GM21723 (cell line): ENCODE measurements at regions not wholly inside any gene's neighbourhood (a gene's known extent, or its start where the extent isn't known, plus 50 kb on each side); places are given as distances from the start of the nearest gene placed in this dataset.
"Not testable (repeated sequence)": the region's sequence is repeated elsewhere in the genome, so short reads cannot be mapped to it uniquely, and the experiment has no call there.

Source experiments
- ATAC-seq: cut with Tn5 transposase; IDR thresholded peaks from one replicate; pipeline ENCODE4 v1.9.1; 2021; ENCODE audit warnings: mild to moderate bottlenecking, moderate library complexity; ENCODE audit not compliant: unreplicated experiment

GRCh38 chr3:86887876-86888275 lies 103.1 kb downstream of the VGLL3 start:
- ATAC-seq, result no peak

- ATAC-seq, result no peak
Observed at GRCh38 chr3:86880066-86880465, 110.9 kb downstream of the VGLL3 start.

- ATAC-seq, result not testable (repeated sequence)
Observed at GRCh38 chr3:86876504-86877181, 114.3 kb downstream of the VGLL3 start.

DNA sequence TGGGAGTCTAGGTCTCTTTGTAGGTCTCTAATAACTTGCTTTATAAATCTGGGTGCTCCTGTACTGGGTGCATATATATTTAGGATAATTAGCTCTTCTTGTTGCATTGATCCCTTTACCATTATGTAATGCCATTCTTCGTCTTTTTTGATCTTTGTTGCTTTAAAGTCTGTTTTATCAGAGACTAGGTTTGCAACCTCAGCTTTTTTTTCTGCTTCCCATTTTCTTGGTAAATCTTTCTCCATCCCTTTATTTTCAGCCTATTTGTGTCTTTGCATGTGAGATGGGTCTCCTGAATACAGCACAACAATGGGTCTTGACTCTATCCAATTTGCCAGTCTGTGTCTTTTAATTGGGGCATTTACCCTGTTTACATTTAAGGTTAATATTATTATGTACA lies 116.2 kb downstream of the VGLL3 start:
- not testable (repeated sequence) for ATAC-seq

GRCh38 chr3:86869566-86869965 lies 121.4 kb downstream of the VGLL3 start:
- ATAC-seq, result no peak

GRCh38 chr3:86867982-86868381 lies 123.0 kb downstream of the VGLL3 start:
- no peak for ATAC-seq

DNA sequence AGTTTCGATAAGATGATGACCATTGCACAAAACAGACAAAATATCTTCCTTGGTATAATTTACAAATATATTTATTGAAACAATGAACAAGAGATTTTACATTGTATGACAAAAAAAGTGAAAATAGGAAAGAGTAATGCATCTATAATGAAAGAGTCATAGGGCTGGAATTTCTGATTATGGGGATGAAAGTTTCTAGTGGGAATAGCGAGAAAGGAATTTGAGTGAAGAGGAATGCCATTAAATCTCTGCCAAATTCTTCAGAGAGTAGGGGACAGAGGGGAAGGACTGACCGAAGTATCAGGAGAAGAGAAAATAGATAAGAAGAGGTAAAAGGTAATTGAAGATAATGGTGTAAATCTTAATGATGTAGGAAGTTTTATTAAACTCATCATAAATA lies 125.4 kb downstream of the VGLL3 start:
- no peak for ATAC-seq

DNA sequence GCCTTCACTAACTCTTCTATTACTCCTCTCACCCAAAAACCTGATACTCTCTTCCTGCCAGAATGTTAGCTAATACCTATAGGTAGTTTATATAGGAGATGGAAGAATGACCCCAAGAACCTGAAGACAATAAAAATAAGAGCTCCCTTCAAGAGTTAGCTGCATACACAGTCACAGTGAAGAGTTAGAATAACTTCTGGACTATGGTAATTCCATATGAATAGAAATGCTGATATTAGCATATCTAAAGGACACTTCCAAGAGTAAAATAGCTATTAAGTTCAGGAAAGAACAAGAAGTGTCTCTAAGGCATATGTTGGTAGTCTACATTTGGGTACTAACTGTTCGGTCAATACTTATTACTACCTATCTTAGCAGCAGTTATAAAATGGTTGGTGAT lies 134.2 kb downstream of the VGLL3 start:
- ATAC-seq, result no peak

GRCh38 chr3:86849991-86850390 lies 141.0 kb downstream of the VGLL3 start:
- no peak for ATAC-seq

DNA sequence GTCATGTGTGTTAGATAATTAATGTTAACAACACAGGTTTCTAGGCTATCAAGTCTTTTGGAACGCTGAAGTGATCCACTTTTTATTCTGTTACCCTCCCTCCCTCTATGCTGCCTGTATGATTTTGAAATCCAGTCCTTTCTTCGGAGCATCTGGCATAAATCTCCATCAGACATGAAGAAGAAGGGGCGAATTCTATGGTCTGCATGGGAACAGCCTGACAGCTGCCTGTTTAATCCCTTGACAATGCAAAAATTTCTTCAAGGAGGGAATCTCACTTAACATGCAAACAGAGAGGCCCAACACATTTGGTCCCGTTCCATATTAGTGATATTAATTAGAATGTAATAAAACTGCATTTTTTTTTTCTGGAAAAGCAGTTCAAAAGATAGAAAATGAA lies 145.2 kb downstream of the VGLL3 start:
- no peak for ATAC-seq

GRCh38 chr3:86838927-86839326 lies 152.0 kb downstream of the VGLL3 start:
- ATAC-seq, result no peak

DNA sequence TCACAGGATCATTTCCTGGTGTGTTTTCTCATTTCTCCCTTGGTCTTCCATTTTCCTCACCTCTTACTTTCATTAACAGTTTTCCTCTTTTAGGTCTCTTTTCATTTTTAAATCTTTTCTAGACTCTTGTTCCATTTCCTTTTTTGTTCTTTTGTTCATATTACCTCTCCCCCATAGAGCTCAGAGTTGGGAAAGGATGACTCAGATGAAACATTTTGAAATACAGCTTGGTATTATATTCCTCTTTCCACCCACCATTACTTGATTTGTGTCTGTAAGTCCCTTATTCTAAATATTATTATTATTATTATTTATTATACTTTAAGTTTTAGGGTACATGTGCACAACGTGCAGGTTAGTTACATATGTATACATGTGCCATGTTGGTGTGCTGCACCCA lies 153.1 kb downstream of the VGLL3 start:
- ATAC-seq, result no peak

DNA sequence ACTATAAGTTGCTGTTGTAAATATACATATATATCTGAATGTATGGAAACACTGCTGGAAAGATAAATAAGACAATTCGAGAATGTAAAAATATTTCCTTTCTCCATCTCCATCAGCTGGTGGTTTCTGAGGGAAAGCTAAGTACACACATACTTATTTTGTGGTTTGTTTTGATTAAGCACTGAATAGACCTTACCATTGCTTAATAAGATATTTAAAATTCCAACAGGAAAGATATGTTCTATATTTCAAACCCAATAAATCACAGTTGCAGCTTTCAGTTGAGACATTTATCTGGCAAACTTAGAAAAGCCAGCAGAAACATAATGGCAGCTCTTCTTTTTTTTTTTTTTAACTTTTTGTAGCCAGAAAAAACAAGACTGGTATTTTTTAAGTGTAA lies 160.4 kb downstream of the VGLL3 start:
- ATAC-seq, result no peak

DNA sequence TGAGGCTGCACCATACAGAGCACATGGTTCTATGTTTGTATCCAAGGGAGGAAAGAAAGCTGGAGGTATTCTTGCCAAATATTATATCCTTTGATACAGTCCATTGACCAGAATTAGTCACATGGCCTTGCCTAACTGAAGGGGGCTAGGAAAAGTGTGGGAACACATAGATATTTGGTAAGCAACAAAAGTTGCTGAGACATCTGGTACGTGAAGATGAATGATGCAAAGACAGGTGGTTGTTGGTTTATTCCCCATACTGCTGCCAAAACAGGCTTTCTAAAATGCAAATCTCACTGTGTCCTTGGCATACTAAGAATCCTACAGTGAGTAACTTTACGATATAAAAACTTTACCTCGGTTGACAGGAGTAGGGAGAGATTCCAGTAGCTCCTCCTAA lies 162.2 kb downstream of the VGLL3 start:
- no peak for ATAC-seq

DNA sequence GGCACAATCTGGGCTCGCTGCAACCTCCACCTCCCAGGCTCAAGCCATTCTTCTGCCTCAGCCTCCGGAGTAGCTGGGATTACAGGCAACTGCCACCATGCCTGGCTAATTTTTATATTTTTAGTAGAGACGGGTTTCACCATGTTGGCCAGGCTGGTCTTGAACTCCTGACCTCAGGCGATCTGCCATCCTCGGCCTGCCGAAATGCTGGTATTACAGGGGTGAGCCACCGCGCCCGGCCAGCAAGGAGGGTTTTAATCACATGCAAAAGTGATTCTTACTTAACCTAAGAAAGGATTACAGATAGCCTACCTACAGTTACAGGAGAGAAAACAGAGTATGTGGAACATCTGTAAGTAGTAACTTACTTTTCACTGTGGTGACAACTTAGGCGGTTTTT lies 163.4 kb downstream of the VGLL3 start:
- ATAC-seq, result not testable (repeated sequence)

DNA sequence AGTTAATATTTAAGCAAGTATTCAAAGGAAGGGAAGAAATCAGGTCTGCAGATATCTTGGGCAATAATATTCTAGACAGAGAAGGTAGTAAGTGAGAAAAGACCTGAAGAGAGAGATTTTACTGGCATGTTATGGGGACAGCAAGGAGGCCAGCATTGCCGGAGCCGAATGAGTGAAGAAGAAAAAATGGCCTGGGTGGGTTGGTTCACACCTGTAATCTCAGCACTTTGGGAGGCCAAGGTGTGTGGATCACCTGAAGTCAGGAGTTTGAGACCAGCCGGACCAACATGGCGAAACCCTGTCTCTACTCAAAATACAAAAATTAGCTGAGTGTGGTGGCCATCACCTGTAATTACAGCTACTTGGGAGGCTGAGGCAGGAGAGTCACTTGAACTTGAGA lies 164.7 kb downstream of the VGLL3 start:
- ATAC-seq, result no peak

GRCh38 chr3:86815880-86816279 lies 175.1 kb downstream of the VGLL3 start:
- ATAC-seq, result no peak

DNA sequence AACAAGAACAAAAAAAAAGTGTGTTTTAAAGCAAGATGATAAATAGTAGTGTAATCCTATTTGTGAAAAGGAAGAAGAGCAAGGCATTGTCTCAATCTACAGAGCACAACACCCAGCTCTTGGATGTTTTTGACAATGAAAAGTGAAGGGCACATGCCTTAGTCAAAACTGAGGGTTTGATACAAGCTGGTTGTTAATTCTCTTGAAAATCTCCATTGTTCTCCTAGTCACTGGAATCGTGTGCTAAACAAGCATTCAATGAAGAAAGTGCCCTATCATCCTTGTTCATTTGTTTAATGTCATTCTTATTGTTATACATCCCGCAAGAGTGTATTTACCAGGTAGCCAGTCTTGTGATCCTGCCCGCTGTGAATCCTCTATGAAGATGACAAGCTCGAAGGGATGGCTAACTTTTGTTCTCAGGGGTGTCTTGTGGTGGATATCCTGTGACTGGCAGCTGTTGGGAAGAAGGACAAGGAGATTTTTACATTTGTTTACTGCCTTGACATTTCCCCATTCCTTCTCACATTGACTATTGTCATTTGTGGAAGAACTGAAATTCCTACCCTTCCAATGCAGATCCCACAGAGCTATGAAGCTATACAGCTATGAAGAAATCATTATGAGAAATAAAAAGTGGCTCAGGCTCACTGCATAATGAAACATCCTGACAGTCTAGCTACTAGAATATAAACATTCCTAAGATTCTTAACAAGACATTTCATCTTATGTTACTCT lies 175.9 kb downstream of the VGLL3 start:
- no peak for ATAC-seq

GRCh38 chr3:86814321-86814720 lies 176.6 kb downstream of the VGLL3 start:
- no peak for ATAC-seq

- no peak for ATAC-seq
Observed at GRCh38 chr3:86801921-86802320, 189.0 kb downstream of the VGLL3 start.

GRCh38 chr3:86801066-86801465 lies 189.9 kb downstream of the VGLL3 start:
- ATAC-seq, result no peak

DNA sequence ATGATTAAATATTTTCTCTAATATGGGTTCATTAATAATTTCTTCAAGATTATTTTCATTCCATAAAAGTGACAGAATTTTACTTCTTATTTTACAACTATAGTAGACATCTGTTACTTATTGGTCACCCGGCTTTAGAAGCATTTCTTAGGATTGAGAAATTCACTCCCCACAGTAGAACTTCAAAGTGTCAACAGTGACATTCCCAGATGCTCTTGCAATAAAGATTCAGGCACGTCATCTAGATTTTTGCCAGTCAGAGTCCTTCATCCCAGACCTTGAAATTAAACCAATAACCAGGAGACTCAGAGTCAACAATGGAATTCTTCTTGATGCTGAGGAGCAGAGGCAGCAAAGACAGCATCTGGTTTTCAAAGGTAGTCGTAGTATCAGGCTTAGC lies 190.8 kb downstream of the VGLL3 start:
- no peak for ATAC-seq

- ATAC-seq, result no peak
Observed at GRCh38 chr3:86797946-86798345, 193.0 kb downstream of the VGLL3 start.
